IMR-90 (cell line): ENCODE measurements at regions not wholly inside any gene's neighbourhood (a gene's known extent, or its start where the extent isn't known, plus 50 kb on each side); places are given as distances from the start of the nearest gene placed in this dataset.

ENCODE experiments used
- ATAC-seq: fragments of 200-7000 bp; cut with Tn5 transposase; 2 replicates; pipeline ENCODE4 v1.9.1; 2020; ENCODE audit warnings: low read depth, mild to moderate bottlenecking, moderate library complexity
- BruUV-seq: library from RNA; stranded (reverse); fragments of 400-500 nt; replicated peaks from 2 replicates; lab custom pipeline; 2021; lab: Mats Ljungman, UMichigan
- CTCF ChIA-PET: fragments of 300-600 bp; formaldehyde crosslinking; extraction: SDS; loops from one replicate; lab custom pipeline; 2021; ENCODE audit warnings: antibody characterized with exemption; lab: Yijun Ruan, JAX
- POLR2A ChIA-PET: fragments of 300-600 bp; sonication (Branson Sonifier 250); formaldehyde crosslinking; loops from one replicate; lab custom pipeline; 2022; ENCODE audit warnings: antibody characterized with exemption; ENCODE audit not compliant: unreplicated experiment; lab: Charles Lee
- DNase-seq: peaks from one replicate; pipeline ENCODE4 v3.0.0; 2013
- H2AFZ ChIP-seq: replicated peaks from 2 replicates; pipeline ENCODE3; 2013; ENCODE audit warnings: low read length, mild to moderate bottlenecking; ENCODE audit not compliant: poor library complexity
- H2AK5ac ChIP-seq: 2 replicates; pipeline ENCODE4 v1.6.1; 2013; ENCODE audit warnings: low read depth, low read length, inconsistent platforms
- H2AK9ac ChIP-seq: replicated peaks from 2 replicates; pipeline ENCODE3; 2013; ENCODE audit warnings: mild to moderate bottlenecking, low read depth, low read length, moderate library complexity; ENCODE audit not compliant: poor library complexity
- H2BK120ac ChIP-seq: 2 replicates; pipeline ENCODE4 v1.6.1; 2013; ENCODE audit warnings: low read depth, low read length, inconsistent platforms
- H2BK15ac ChIP-seq: 3 replicates; pipeline ENCODE4 v1.6.1; 2013; ENCODE audit warnings: low read depth, low read length, inconsistent platforms
- H2BK20ac ChIP-seq: 2 replicates; pipeline ENCODE4 v1.6.1; 2013; ENCODE audit warnings: low read depth, mild to moderate bottlenecking, inconsistent platforms, low read length, moderate library complexity
- H2BK5ac ChIP-seq: 2 replicates; pipeline ENCODE4 v1.6.1; 2013; ENCODE audit warnings: mild to moderate bottlenecking, low read depth, low read length, inconsistent platforms; ENCODE audit not compliant: poor library complexity, severe bottlenecking
- H3K14ac ChIP-seq: replicated peaks from 2 replicates; pipeline ENCODE4 v1.6.1; 2013; ENCODE audit warnings: low read depth, low read length, inconsistent platforms
- H3K18ac ChIP-seq: 2 replicates; pipeline ENCODE4 v1.6.1; 2013; ENCODE audit warnings: low read depth, low read length, control low read depth
- H3K23ac ChIP-seq: 2 replicates; pipeline ENCODE4 v1.6.1; 2013; ENCODE audit warnings: low read depth, low read length, inconsistent platforms
- H3K27ac ChIP-seq: 2 replicates; pipeline ENCODE4 v1.5.1; 2013; ENCODE audit warnings: mild to moderate bottlenecking, control low read depth, low read length; ENCODE audit not compliant: insufficient read depth
- H3K27me3 ChIP-seq: 2 replicates; pipeline ENCODE4 v1.6.1; 2013; ENCODE audit warnings: low read length; ENCODE audit not compliant: control insufficient read depth, insufficient read depth
- H3K36me3 ChIP-seq: 2 replicates; pipeline ENCODE4 v1.6.1; 2013; ENCODE audit warnings: low read length, mixed read lengths; ENCODE audit not compliant: control insufficient read depth, insufficient read depth
- H3K4ac ChIP-seq: 2 replicates; pipeline ENCODE4 v1.6.1; 2013; ENCODE audit warnings: low read depth, low read length, inconsistent platforms
- H3K4me1 ChIP-seq: 2 replicates; pipeline ENCODE4 v1.6.1; 2013; ENCODE audit warnings: low read length, mixed read lengths; ENCODE audit not compliant: control insufficient read depth, insufficient read depth
- H3K4me2 ChIP-seq: 2 replicates; pipeline ENCODE4 v1.6.1; 2013; ENCODE audit warnings: low read depth, mild to moderate bottlenecking, control low read depth, low read length, moderate library complexity
- H3K4me3 ChIP-seq: 2 replicates; pipeline ENCODE4 v1.5.1; 2013; ENCODE audit warnings: low read depth, mild to moderate bottlenecking, control low read depth, low read length, moderate library complexity; ENCODE audit not compliant: insufficient read depth
- H3K56ac ChIP-seq: 2 replicates; pipeline ENCODE4 v1.6.1; 2013; ENCODE audit warnings: low read length, inconsistent platforms; ENCODE audit not compliant: insufficient read depth; ENCODE audit errors: extremely low read depth
- H3K79me1 ChIP-seq, 2 experiments: 2 replicates each; pipeline ENCODE4 v1.6.1; 2013; ENCODE audit warnings: low read length in 2 of 2, inconsistent platforms in 1 of 2, low read depth in 1 of 2
- H3K9ac ChIP-seq: 2 replicates; pipeline ENCODE4 v1.6.1; 2013; ENCODE audit warnings: low read depth, low read length, control low read depth
- H3K9me1 ChIP-seq: 2 replicates; pipeline ENCODE4 v1.6.1; 2013; ENCODE audit warnings: low read length, inconsistent platforms; ENCODE audit not compliant: insufficient read depth
- H3K9me3 ChIP-seq: 2 replicates; pipeline ENCODE4 v1.6.1; 2013; ENCODE audit warnings: low read length; ENCODE audit not compliant: control insufficient read depth, insufficient read depth
- H4K20me1 ChIP-seq: 2 replicates; pipeline ENCODE4 v1.6.1; 2013; ENCODE audit warnings: low read length, inconsistent platforms; ENCODE audit not compliant: insufficient read depth
- H4K5ac ChIP-seq: 2 replicates; pipeline ENCODE4 v1.6.1; 2013; ENCODE audit warnings: mild to moderate bottlenecking, low read depth, low read length, control low read depth
- H4K8ac ChIP-seq, 2 experiments: 2 replicates each; pipeline ENCODE4 v1.6.1; 2013; ENCODE audit warnings: low read depth in 2 of 2, low read length in 2 of 2, control low read depth in 1 of 2, inconsistent platforms in 1 of 2
- H4K91ac ChIP-seq: 2 replicates; pipeline ENCODE4 v1.6.1; 2013; ENCODE audit warnings: low read depth, low read length, inconsistent platforms; ENCODE audit not compliant: insufficient read depth
- RCOR1 ChIP-seq: IDR thresholded peaks from 2 replicates; pipeline ENCODE4 v1.6.1; 2012; ENCODE audit warnings: mild to moderate bottlenecking, low read length, improper control_type of control experiment; ENCODE audit not compliant: insufficient replicate concordance
- WGBS, 2 experiments: methylation state at CpG; one replicate each; pipeline versions ENCODE4 v1.1.5 to v1.1.7; 2013; ENCODE audit warnings: missing lambda C conversion rate in 2 of 2; ENCODE audit not compliant: insufficient read length in 1 of 2; ENCODE audit errors: extremely low coverage in 2 of 2; 5-methylcytosine and 5-hydroxymethylcytosine counted together
- dilution Hi-C: fragments of 300-500 bp; cut with HindIII; formaldehyde crosslinking; loops from one replicate; pipeline ENCODE4 v1.14.3; 2018; ENCODE audit warnings: low sequenced_read_pairs; ENCODE audit not compliant: unreplicated experiment
- in situ Hi-C: fragments of 300-500 bp; cut with MboI; formaldehyde crosslinking; loops from 3 replicates; pipeline ENCODE4 v1.14.3; 2019; ENCODE audit warnings: low sequenced_read_pairs, inconsistent platforms, mixed read lengths
- intact Hi-C: fragments of 100-400 bp; cut with micrococcal nuclease; formaldehyde crosslinking; loops from 2 replicates; pipeline ENCODE4 v1.10.0; 2022

DNA sequence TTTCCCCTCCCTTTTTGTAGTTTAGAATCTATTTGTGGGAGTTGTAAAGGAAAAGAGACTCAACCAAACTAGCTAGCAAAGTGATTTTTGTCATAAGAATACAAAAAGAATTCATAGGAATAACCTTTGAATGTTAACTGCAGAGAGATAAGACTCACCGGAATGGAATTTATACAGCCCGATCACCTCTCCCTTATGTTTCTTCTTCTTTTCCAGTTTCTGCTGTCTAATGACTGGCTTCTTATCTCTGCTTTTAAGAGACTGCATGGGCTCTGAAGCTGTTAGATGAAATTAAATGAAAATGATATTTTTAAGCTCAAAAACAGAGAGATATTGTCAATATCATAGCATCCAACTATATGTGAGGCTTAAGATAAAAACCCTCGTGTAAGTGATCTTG, 1095.9 kb downstream of the REEP3 start:
- H3K23ac ChIP-seq, result no peak overlapping the region
- H2AK9ac ChIP-seq, result no peak overlapping the region
- TF ChIP-seq RCOR1, result no peak
- H2BK15ac ChIP-seq, result no peak overlapping the region
- WGBS, 2 experiments, result no CpG with 5 or more reads among the region's 3 CpGs
- H4K8ac ChIP-seq, result no peak overlapping the region
- no TSS peak for BruUV-seq
- no peaks in the 10 kb centered on the region for H3K4me1 ChIP-seq
- in situ Hi-C loops, result no loop called here
- no peak overlapping the region for H2AFZ ChIP-seq
- H3K4me3 ChIP-seq, result no peak overlapping the region
- no peaks in the 10 kb centered on the region for H3K36me3 ChIP-seq
- H3K56ac ChIP-seq, result no peak overlapping the region
- no peaks in the 10 kb centered on the region for H3K79me1 ChIP-seq
- dilution Hi-C loops, result no loop called here
- H3K9me3 ChIP-seq, result peaks cover 2% of the 10 kb centered on the region; the same call in 1 of the 2 replicates
- no peak overlapping the region for H2BK120ac ChIP-seq
- no peaks in the 10 kb centered on the region for H3K27me3 ChIP-seq
- H2BK5ac ChIP-seq, result no peak overlapping the region
- H4K5ac ChIP-seq, result no peak overlapping the region
- no peak overlapping the region for H2AK5ac ChIP-seq
- ChIA-PET POLR2A (no interaction called here), CTCF (no interaction called here)
- H3K27ac ChIP-seq, result no peak overlapping the region
- DNase-seq (no peak), ATAC-seq (no peak)
- no peak overlapping the region for H3K14ac ChIP-seq
- no peaks in the 10 kb centered on the region for H3K9me1 ChIP-seq
- no peak overlapping the region for H2BK20ac ChIP-seq
- H3K9ac ChIP-seq, result no peak overlapping the region
- no peaks in the 10 kb centered on the region for H4K20me1 ChIP-seq
- H4K91ac ChIP-seq, result no peak overlapping the region
- no peak overlapping the region for H3K18ac ChIP-seq
- intact Hi-C loops, result no loop called here
- H3K4ac ChIP-seq, result no peak overlapping the region
- no peak overlapping the region for H3K4me2 ChIP-seq
